Activated naive CD4-positive, alpha-beta T cell treated with anti-CD3 and anti-CD28 coated beads, Interleukin-2, amount 50 U/mL, for 72 hours (primary cell): ENCODE measurements at regions not wholly inside any gene's neighbourhood (a gene's known extent, or its start where the extent isn't known, plus 50 kb on each side); places are given as distances from the start of the nearest gene placed in this dataset.

ENCODE experiments used
- ATAC-seq, 2 donors: fragments of 150-1000 bp; cut with Tn5 transposase; 2 replicates each; pipeline ENCODE4 v1.10.0; 2021; ENCODE audit warnings: mild to moderate bottlenecking in 2 of 2, moderate library complexity in 2 of 2
- DNase-seq, 2 donors: peaks; one replicate each; pipeline ENCODE4 v3.0.0; 2021 to 2022; ENCODE audit warnings: low spot score in 2 of 2
- H3K27ac Mint-ChIP-seq, 2 donors: one replicate each; pipeline ENCODE4 v1.8.0; 2022; ENCODE audit warnings: mild to moderate bottlenecking in 2 of 2, mixed read lengths in 2 of 2
- H3K36me3 Mint-ChIP-seq, 2 donors: one replicate each; pipeline ENCODE4 v1.8.0; 2022; ENCODE audit warnings: mixed read lengths in 2 of 2
- H3K9me3 Mint-ChIP-seq, 2 donors: one replicate each; pipeline ENCODE4 v1.8.0; 2022; ENCODE audit warnings: mixed read lengths in 2 of 2

DNA sequence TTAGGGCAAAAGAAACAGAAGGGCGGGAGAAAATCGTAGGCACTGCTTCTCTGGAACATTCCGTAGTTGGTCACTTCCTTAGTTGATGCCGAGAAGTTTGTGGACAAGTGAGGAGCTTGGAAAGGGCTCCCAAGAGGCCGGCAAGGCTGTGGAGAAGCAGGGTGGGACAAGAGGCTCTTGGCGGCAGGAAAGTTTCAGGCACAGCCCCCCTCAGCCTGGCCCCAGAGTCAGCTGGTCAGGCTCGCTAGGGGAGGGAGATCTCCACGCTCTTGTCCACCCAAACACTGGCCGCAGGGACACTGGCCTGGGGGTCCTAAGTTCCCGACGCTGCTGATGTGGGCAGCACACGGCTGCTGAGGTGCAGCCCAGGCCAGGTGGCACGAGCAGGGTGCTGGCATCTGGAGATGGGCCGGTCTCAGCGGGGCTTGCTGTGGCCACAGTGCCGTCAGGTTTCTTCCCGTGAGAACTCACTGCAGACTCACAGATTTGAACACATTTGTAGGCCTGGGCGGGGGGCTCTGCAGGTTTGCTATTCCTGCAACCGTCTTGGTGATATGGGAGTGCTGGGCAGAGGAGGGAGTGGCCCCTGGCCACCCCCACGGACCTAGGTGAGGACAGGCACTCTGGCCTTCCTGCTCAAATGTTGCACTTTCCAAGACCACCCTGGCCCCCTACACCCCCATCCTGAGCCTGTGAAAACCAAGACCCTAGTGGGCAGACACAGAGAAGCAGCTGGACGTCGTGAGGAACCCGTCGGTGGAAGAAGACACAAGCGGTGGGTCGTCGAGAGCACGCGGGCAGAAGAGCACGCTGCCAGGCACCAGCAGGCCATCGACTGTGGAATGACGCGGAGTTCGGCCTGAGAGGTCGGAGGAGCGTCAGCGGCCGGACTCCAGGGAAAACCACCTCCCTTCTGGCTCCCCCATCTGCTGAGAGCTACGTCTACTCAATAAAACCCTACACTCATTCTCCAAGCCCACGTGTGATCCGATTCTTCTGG is 160.1 kb downstream of the ERMARD start:
- Mint-ChIP-seq H3K27ac (no peak overlapping the region), H3K9me3 (no peaks in the 10 kb centered on the region), H3K36me3 (no peaks in the 10 kb centered on the region)
- no peak for ATAC-seq
- no peak for DNase-seq

DNA sequence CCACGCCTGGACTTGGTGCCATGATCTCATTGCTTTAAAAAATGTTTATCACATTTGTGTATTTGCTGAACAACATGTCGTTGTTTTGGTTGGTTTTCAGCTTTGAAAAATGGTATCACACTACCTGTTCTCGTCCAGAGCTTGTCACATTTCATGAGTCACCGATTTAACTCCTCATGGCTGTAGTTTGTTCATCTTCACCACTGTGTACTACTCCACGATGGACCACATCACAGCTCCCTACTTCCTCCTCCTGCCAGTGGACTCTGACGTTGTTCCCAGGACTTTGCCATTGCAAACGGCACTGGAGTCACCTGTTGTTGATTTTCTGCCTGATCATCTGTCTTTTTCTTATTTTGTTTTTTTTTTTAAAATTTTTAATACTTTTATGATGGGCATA is 157.7 kb downstream of the ERMARD start:
- DNase-seq (no peak), ATAC-seq (no peak)
- no peaks in the 10 kb centered on the region for H3K36me3 Mint-ChIP-seq
- H3K9me3 Mint-ChIP-seq = no peaks in the 10 kb centered on the region
- no peak overlapping the region for H3K27ac Mint-ChIP-seq

DNA sequence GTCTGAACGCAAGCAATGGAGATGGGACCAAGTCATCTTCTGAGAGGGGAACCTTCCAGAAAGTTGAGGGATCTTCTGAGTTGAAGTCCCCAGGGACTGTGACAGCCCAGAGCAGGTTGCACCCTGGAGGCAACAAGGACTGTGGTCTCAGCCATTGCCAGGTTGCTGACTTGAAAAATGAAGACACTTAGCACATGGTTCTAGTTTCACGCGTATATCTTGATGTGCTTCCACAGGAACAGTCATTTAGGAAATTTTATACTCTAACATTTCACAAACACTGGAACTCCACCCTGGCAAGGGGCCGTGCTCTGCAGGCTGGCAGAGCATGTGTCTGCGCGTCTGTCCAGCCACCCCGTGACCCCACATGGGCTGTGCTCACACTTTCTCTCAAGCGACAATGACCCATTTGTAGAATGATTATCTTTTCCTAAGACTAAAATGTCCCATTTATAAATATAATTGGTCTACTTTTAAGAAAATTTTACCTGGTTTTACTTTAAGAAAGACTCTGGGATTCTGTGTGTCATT is 157.0 kb downstream of the ERMARD start:
- Mint-ChIP-seq H3K9me3 (no peaks in the 10 kb centered on the region), H3K36me3 (no peaks in the 10 kb centered on the region), H3K27ac (no peak overlapping the region)
- DNase-seq (no peak), ATAC-seq (no peak)

DNA sequence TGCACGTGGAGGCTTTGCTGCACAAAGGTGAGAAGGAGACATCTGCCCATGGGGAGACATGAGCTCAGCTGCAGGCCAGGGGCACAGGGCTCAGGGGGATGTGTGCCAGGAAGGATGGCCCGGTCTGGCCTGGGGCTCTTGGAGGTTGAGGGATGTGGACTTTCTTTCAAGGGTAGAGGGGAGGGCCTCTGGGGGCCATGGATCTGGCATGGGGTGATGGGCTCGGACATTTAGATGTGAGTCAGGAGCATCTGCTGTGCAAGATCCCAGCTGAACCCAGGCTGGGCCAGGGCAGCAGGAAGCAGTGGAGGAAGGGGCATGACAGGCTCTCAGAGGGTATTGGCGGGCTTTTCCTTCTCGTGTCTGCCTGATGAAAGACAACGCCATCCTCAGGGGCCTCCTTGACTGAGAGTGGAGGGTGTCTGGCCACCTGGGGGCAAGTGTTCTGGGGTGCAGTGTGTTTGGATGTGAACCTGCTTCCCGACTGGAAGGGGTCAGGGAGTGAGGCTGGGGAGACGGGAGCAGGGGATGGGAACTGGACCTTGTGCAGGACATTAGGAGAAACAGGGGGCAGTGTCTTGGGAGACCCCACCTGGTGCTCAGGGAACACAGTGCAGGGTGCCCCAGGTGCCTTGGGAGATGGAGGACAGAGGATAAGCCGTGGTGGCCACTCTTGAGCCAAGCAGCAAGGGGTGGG is 156.1 kb downstream of the ERMARD start:
- Mint-ChIP-seq H3K27ac (no peak overlapping the region), H3K9me3 (no peaks in the 10 kb centered on the region), H3K36me3 (no peaks in the 10 kb centered on the region)
- DNase-seq (no peak), ATAC-seq (no peak)

DNA sequence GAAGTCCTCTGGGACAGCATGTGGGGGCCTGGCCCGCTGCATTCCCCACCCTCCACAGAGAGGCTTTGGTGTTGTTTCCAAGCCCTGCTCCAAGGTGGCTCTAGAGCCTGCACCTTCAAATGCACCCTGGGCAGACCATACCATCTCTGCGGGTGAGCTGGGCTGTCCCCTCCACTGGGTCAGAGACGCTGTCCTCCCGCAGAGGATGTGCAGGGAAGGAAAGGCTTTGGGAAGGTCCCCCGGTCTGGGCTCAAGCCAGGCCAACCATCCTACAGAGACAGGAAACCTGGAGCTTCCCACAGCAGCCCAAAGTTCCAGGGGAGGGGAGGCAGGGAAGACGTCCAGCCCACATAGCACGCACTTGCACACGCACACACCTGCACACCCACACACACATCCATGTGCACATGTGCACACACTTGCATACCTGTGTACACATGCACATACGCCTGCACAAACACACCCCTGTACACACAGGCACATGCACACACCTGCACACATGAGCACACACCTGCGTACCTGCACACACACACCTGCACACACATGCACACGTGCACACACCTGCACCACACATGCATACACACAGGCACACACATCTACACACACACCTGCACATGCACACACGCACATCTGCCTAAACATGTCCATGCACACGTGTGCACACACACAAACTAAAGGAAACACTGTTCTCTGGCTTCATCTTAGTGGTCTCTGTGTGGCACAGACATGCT is 155.4 kb downstream of the ERMARD start:
- Mint-ChIP-seq H3K9me3 (peaks cover 0 to 4% of the 10 kb centered on the region in 2 donors), H3K27ac (no peak overlapping the region), H3K36me3 (no peaks in the 10 kb centered on the region)
- ATAC-seq (no peak), DNase-seq (no peak)

DNA sequence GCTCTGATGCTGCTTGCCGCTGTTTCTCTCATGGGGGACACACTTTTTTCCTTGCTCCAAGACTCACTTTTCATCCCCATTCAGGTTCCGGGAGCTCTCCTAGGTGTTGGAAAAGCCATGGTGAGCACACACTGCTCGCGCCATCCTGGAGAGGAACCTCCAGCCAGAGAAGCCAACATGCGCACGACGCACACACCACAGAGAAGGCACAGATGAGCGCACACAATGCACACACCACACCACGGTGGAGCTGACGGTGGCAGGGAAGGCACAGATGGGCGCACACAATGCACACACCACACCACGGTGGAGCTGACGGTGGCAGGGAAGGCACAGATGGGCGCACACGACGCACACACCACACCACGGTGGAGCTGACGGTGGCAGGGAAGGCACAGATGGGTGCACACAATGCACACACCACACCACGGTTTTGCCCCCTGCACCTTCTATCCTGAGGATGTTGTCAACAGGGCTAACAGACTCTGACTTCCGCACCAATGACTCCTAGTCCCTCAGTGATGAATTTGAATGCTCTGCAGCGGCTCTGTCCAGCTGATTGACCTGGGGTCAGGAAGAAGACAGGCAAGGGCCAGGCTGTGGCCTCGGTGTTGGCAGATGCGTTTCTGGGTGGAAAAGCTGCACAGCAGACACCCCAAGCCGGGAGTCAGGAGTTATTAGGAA is 154.7 kb downstream of the ERMARD start:
- DNase-seq = no peak
- Mint-ChIP-seq H3K27ac (no peak overlapping the region), H3K36me3 (no peaks in the 10 kb centered on the region), H3K9me3 (peaks cover 2 to 6% of the 10 kb centered on the region in 2 donors)
- no peak for ATAC-seq

DNA sequence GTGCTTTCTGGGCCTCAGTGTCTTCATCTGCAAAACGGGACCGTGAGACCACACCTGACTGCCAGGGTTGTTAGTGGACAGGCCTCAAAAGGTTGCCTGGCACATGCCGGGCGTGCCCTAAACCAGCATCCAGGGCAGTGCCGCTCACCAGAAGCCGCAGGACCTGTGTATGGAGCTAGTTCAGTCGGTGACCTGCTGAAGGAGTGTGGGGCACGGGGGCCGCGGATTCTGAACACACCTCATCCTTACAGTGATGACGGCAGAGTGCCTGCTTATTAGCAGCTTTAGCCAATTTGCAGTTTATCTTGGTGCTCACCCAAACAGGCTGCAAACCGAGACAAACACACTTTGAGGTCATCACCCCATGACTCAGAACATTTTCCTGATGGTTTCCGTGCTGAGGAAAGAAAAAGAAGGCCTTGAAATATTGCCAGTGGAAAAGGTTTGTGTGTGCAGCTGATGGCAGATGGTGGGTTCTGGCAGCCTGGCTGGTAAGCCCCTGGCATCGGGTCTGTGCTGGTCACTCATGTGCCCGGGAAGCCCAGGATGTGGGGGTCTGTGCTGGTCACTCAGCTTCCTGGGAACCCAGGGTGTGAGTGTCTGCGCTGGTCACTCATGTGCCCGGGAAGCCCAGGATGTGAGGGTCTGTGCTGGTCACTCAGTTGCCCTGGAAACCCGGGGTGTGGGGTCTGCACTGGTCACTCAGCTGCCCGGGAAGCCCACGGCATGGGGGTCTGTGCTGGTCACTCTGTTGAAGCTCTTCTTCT is 153.8 kb downstream of the ERMARD start:
- ATAC-seq = no peak
- H3K9me3 Mint-ChIP-seq = peaks cover 4 to 9% of the 10 kb centered on the region in 2 donors
- no peak overlapping the region for H3K27ac Mint-ChIP-seq
- H3K36me3 Mint-ChIP-seq = no peaks in the 10 kb centered on the region
- no peak for DNase-seq

DNA sequence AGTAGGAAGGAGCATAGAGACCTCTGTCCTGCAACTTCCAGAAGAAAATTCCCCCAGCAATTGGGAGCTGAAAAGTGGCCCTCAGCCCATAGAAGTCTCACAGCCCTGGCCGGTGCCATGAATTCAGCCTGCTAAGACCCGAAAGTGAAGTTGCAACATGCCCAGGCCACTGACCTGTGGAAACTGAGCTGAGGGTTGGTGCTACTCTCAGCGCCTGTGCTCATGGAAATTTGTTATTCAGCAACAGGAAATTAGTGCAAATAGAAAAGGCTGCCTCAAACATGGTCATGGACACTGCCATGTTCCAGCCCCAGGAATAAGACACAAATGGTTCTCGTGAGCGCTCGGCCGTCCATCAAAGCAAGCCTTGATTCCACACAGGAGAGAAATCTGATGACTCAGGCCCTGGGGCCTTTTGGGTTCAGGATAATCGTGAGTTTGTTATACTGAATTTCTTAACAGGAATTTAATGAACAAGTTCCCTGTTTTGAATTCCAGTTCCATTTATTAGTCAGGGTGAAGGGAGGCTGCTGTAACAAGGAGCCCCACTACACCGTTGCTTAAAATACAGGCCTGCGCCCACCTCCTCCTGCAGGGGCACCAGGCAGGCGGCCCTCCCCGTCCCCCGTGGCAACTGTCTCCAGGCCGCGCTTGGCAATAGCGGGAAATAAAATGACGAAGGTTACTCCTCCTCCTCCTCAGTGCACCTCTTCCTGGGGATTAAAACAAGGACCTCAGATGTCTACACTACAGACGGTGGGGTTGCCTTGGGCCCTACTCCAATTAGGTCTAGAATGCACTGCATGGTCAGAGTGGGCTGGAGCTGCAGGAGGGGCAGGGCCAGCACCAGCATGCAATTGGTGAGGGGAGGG is 152.9 kb downstream of the ERMARD start:
- no peak overlapping the region for H3K27ac Mint-ChIP-seq

DNA sequence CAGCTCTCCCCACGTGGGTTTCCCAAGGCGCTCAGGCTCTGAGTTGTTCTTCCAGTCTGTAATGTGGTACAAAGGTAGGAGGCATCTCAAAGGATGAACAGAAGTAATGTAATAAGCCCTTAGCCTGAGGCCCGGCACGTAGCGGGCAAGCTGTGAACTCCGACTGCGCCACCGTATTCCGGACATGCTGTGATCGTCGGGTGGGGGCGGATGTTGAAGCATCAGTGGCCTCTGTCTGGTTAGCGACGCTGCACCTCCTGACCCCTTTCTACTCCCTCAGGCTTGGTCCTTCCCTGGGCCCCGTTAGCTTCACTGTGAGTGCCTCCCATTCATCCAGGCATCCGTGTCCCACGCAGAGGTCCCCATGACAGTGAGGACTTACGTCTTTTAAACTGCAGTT is 151.7 kb downstream of the ERMARD start:
- ATAC-seq (no peak), DNase-seq (no peak)
- Mint-ChIP-seq H3K36me3 (no peaks in the 10 kb centered on the region), H3K27ac (no peak overlapping the region), H3K9me3 (peaks cover 4 to 11% of the 10 kb centered on the region in 2 donors)

More for the DNA sequence above, 152.9 kb downstream of the ERMARD start:
- Mint-ChIP-seq H3K9me3 (peaks cover 4 to 11% of the 10 kb centered on the region in 2 donors), H3K36me3 (no peaks in the 10 kb centered on the region)
- ATAC-seq (no peak), DNase-seq (no peak)

DNA sequence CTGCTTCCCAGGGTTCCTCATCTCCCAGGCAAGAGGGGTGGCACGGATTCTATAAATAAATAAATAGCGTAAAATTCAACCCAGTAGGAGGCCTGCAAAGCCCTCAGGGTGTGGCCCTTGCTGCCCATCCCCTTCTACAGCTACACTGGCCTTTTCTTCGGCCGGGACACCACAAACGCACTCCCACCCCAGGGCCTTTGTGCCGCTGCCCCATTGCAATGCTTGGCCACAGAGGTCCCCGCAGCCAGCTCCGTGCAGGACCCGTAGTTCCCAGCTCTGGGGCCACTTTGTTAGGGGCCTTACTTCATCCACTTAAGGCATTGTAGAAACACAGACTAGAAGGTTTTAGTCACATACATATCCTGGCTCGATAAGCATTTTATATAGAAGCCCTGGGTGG is 151.2 kb downstream of the ERMARD start:
- no peaks in the 10 kb centered on the region for H3K36me3 Mint-ChIP-seq
- DNase-seq = no peak
- H3K9me3 Mint-ChIP-seq = peaks cover 4 to 11% of the 10 kb centered on the region in 2 donors
- no peak overlapping the region for H3K27ac Mint-ChIP-seq
- ATAC-seq = no peak

DNA sequence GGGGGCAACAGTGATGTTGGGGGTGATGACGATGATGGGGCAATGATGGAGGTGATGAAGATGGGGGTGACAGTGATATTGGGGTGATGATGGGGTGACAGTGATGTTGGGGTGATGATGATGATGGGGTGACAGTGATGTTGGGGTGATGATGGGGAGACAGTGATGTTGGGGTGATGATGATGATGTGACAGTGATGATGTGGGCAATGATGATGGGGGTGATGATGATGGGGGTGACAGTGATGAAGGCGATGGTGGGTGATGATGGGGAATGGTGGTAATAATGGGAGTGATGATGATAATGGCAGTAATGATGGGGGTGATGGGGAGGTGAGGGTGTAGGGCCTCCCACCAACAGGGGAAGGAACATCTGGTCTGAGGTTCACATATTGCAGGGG is 150.6 kb downstream of the ERMARD start:
- H3K36me3 Mint-ChIP-seq = no peaks in the 10 kb centered on the region
- peaks cover 4 to 11% of the 10 kb centered on the region in 2 donors for H3K9me3 Mint-ChIP-seq
- no peak overlapping the region for H3K27ac Mint-ChIP-seq
- ATAC-seq = no peak
- no peak for DNase-seq

DNA sequence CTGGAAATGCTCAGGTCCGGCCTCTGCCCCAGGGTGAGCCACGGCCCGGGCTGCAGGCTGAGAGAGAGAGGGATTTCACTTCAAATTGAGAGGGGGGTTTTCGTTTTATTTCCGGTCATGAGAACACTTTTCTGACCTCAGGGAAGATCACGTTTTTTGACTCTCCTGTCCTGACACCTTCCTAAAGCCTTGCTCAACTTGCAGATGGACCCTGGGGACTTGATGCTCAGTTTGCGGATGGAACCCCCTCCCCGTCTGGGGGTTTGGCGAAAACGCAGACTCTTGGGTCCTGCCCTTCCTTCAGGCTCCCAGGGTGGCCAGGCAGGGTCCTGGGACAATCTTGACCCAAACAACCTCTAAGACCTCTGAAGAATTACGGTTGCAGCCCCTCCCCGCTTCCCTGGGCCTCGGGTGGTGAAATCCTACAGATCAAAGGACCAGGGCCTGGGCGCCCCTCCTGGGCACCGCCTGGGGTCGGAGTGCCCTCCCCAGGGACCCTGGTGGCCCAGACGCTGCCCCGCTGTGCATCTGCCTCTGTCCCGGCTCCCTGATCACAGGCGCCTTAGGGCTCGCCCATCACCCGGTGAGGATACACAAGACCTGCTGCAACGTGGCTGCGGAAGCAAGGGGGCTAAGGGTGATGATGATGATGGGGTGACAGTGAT is 148.2 kb downstream of the ERMARD start:
- Mint-ChIP-seq H3K9me3 (peaks cover 4 to 11% of the 10 kb centered on the region in 2 donors), H3K36me3 (no peaks in the 10 kb centered on the region), H3K27ac (no peak overlapping the region)
- ATAC-seq = no peak
- DNase-seq = peak in 1 of 2 donors; percentile 31

DNA sequence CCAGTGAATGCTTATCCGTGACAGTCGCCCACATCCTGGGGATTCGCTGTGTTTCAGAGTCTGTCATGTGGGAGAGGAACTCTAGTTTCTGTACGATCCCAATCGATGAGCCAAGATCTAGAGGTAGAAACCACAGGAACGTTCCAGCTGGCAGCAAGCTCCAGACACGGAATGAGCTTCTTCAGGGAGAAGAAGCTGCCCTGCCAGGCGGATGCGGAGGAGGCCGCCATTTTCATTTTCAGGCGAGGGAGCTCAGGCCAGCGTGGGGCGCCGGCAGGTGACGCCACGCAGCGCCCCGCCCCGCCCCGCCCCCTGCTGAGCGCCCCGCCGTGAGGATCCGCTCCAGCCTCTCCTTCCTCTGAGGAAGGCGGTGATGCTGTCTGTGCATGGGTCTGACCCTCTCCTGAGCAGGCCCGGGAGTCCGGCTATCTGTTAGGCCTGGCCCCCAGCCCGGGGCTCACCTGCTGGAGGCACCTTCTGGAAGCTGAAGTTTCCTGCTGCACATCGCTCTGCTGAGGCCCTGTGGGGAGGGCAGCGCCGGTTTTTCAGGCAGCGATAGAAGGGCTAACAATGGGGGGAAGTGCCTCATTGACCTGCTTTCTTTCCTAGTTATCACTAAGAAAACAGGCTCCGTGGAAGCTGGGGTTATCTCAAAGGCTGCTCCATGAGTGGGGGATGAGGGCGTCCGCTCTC is 147.5 kb downstream of the ERMARD start:
- H3K36me3 Mint-ChIP-seq = no peaks in the 10 kb centered on the region
- peaks cover 4 to 11% of the 10 kb centered on the region in 2 donors for H3K9me3 Mint-ChIP-seq
- ATAC-seq (no peak), DNase-seq (peak in 1 of 2 donors; percentile 28)
- H3K27ac Mint-ChIP-seq = no peak overlapping the region
